ENCODE measurements at regions not wholly inside any gene's neighbourhood (a gene's known extent, or its start where the extent isn't known, plus 50 kb on each side); places are given as distances from the start of the nearest gene placed in this dataset.

GRCh38 chr5:121581588-121581987 is 270.1 kb upstream of the FTMT start:
- DNase-seq (ENCODE audit: low spot score): no peak
- Histone ChIP-seq H3K27me3 (ENCODE audit: insufficient read depth, poor library complexity, severe bottlenecking) (no peaks in the 10 kb centered on the region), H3K36me3 (ENCODE audit: low read depth) (no peaks in the 10 kb centered on the region), H3K4me1 (ENCODE audit: insufficient read depth, poor library complexity, severe bottlenecking) (no peaks in the 10 kb centered on the region), H3K27ac (ENCODE audit: poor library complexity, severe bottlenecking) (no peak overlapping the region), H3K9me3 (ENCODE audit: severe bottlenecking) (no peaks in the 10 kb centered on the region), H3K4me3 (ENCODE audit: severe bottlenecking) (no peak overlapping the region)
- no peak for TF ChIP-seq CTCF (IDR thresholded peaks at IDR 0.05; ENCODE audit: poor library complexity, severe bottlenecking)
- ATAC-seq (ENCODE audit: low read depth): no peak

GRCh38 chr5:121596882-121597281 is 254.8 kb upstream of the FTMT start:
- no peaks in the 10 kb centered on the region for H3K27me3 ChIP-seq (ENCODE audit: insufficient read depth, poor library complexity, severe bottlenecking)
- no peak for ATAC-seq (ENCODE audit: low read depth)

GRCh38 chr5:121608826-121609225 is 242.9 kb upstream of the FTMT start:
- H3K4me3 ChIP-seq (ENCODE audit: severe bottlenecking): no peak overlapping the region
- no peaks in the 10 kb centered on the region for H3K36me3 ChIP-seq (ENCODE audit: low read depth)
- DNase-seq (ENCODE audit: low spot score) (no peak), ATAC-seq (ENCODE audit: low read depth) (no peak)
- no peak overlapping the region for H3K27ac ChIP-seq (ENCODE audit: poor library complexity, severe bottlenecking)
- H3K9me3 ChIP-seq (ENCODE audit: severe bottlenecking): no peaks in the 10 kb centered on the region
- H3K27me3 ChIP-seq (ENCODE audit: insufficient read depth, poor library complexity, severe bottlenecking): no peaks in the 10 kb centered on the region
- H3K4me1 ChIP-seq (ENCODE audit: insufficient read depth, poor library complexity, severe bottlenecking): no peaks in the 10 kb centered on the region
- no peak for TF ChIP-seq CTCF (IDR thresholded peaks at IDR 0.05; ENCODE audit: poor library complexity, severe bottlenecking)

More at GRCh38 chr5:121596882-121597281, 254.8 kb upstream of the FTMT start:
- DNase-seq (ENCODE audit: low spot score): no peak
- H3K36me3 ChIP-seq (ENCODE audit: low read depth): no peaks in the 10 kb centered on the region
- H3K4me3 ChIP-seq (ENCODE audit: severe bottlenecking): no peak overlapping the region
- peaks cover 2% of the 10 kb centered on the region for H3K4me1 ChIP-seq (ENCODE audit: insufficient read depth, poor library complexity, severe bottlenecking)
- H3K9me3 ChIP-seq (ENCODE audit: severe bottlenecking): no peaks in the 10 kb centered on the region
- no peak overlapping the region for H3K27ac ChIP-seq (ENCODE audit: poor library complexity, severe bottlenecking)
- no peak for TF ChIP-seq CTCF (IDR thresholded peaks at IDR 0.05; ENCODE audit: poor library complexity, severe bottlenecking)

GRCh38 chr5:121624035-121624434 is 227.6 kb upstream of the FTMT start:
- DNase-seq (ENCODE audit: low spot score): no peak
- Histone ChIP-seq H3K4me1 (ENCODE audit: insufficient read depth, poor library complexity, severe bottlenecking) (no peaks in the 10 kb centered on the region), H3K27me3 (ENCODE audit: insufficient read depth, poor library complexity, severe bottlenecking) (peaks cover 11% of the 10 kb centered on the region), H3K36me3 (ENCODE audit: low read depth) (no peaks in the 10 kb centered on the region), H3K4me3 (ENCODE audit: severe bottlenecking) (no peak overlapping the region), H3K27ac (ENCODE audit: poor library complexity, severe bottlenecking) (no peak overlapping the region), H3K9me3 (ENCODE audit: severe bottlenecking) (no peaks in the 10 kb centered on the region)
- TF ChIP-seq CTCF (IDR thresholded peaks at IDR 0.05; ENCODE audit: poor library complexity, severe bottlenecking): no peak
- 0 out of 3 replicates have a peak, but pooled peaks have one; percentile 21 for ATAC-seq (ENCODE audit: low read depth)

- Histone ChIP-seq H3K9me3 (ENCODE audit: severe bottlenecking) (no peaks in the 10 kb centered on the region), H3K27me3 (ENCODE audit: insufficient read depth, poor library complexity, severe bottlenecking) (peaks cover 16% of the 10 kb centered on the region), H3K4me3 (ENCODE audit: severe bottlenecking) (no peak overlapping the region), H3K27ac (ENCODE audit: poor library complexity, severe bottlenecking) (no peak overlapping the region), H3K4me1 (ENCODE audit: insufficient read depth, poor library complexity, severe bottlenecking) (no peaks in the 10 kb centered on the region), H3K36me3 (ENCODE audit: low read depth) (no peaks in the 10 kb centered on the region)
- no peak for ATAC-seq (ENCODE audit: low read depth)
- DNase-seq (ENCODE audit: low spot score): no peak
- TF ChIP-seq CTCF (IDR thresholded peaks at IDR 0.05; ENCODE audit: poor library complexity, severe bottlenecking): no peak
Measured at GRCh38 chr5:121628783-121629182, 222.9 kb upstream of the FTMT start.

All from RWPE2 (cell line).